ENCODE measurements at regions not wholly inside any gene's neighbourhood (a gene's known extent, or its start where the extent isn't known, plus 50 kb on each side); places are given as distances from the start of the nearest gene placed in this dataset.
A peak's percentile ranks its signal among the peaks of the same experiment; 100 is the strongest.

DNA sequence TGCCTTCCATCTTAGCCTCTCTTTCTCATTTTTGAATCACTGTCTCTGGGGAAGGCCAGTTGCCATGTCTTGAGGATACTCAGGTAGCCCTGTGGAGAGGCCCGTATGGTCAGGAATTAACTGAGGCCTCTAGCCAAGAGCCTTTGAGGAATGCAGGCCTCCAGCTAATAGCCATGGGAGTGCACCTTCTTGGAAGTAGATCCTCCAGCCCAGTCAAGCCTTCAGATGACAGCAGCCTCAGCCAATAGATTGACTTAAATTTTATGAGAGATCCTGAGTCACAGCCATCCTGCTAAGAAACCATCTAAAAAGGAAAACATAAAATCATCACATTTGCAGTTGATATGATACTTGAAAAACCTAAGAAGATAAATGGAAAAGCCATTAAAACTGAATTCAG lies 112.5 kb upstream of the BNIP2 start:
- FAIRE-seq (no peak), DNase-seq (ENCODE audit: low read depth) (peak; percentile 51)
- TF ChIP-seq, protein P1, sequence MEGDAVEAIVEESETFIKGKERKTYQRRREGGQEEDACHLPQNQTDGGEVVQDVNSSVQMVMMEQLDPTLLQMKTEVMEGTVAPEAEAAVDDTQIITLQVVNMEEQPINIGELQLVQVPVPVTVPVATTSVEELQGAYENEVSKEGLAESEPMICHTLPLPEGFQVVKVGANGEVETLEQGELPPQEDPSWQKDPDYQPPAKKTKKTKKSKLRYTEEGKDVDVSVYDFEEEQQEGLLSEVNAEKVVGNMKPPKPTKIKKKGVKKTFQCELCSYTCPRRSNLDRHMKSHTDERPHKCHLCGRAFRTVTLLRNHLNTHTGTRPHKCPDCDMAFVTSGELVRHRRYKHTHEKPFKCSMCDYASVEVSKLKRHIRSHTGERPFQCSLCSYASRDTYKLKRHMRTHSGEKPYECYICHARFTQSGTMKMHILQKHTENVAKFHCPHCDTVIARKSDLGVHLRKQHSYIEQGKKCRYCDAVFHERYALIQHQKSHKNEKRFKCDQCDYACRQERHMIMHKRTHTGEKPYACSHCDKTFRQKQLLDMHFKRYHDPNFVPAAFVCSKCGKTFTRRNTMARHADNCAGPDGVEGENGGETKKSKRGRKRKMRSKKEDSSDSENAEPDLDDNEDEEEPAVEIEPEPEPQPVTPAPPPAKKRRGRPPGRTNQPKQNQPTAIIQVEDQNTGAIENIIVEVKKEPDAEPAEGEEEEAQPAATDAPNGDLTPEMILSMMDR (IDR thresholded peaks at IDR 0.05; ENCODE audit: insufficient read depth, low read length, severe bottlenecking) = no peak
- H3K36me3 ChIP-seq (ENCODE audit: control insufficient read depth, insufficient read depth, low read length) = no peaks in the 10 kb centered on the region
- H3K4me3 ChIP-seq (ENCODE audit: low read depth, low read length) = no peak overlapping the region
- H3K27me3 ChIP-seq (ENCODE audit: control insufficient read depth, insufficient read depth, low read length) = no peaks in the 10 kb centered on the region

DNA sequence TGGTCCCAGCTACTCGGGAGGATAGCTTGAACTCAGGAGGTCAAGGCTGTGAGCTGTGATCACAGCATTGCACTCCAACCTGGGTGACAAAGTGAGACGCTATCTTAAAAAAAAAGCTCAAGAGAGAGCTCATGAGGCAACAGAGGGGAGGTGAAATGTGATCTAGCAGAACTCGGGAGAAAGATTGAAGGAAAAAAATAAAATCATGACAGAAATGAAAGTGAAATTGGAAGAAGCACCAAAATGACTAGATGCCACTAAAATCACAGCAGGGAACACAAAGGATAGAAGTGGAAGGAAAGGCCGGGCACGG lies 109.4 kb upstream of the BNIP2 start:
- Histone ChIP-seq H3K4me3 (ENCODE audit: low read depth, low read length) (no peak overlapping the region), H3K36me3 (ENCODE audit: control insufficient read depth, insufficient read depth, low read length) (no peaks in the 10 kb centered on the region), H3K27me3 (ENCODE audit: control insufficient read depth, insufficient read depth, low read length) (no peaks in the 10 kb centered on the region)
- TF ChIP-seq, protein P1 (IDR thresholded peaks at IDR 0.05; ENCODE audit: insufficient read depth, low read length, severe bottlenecking) = no peak
- DNase-seq (ENCODE audit: low read depth) = no peak
- FAIRE-seq = no peak

DNA sequence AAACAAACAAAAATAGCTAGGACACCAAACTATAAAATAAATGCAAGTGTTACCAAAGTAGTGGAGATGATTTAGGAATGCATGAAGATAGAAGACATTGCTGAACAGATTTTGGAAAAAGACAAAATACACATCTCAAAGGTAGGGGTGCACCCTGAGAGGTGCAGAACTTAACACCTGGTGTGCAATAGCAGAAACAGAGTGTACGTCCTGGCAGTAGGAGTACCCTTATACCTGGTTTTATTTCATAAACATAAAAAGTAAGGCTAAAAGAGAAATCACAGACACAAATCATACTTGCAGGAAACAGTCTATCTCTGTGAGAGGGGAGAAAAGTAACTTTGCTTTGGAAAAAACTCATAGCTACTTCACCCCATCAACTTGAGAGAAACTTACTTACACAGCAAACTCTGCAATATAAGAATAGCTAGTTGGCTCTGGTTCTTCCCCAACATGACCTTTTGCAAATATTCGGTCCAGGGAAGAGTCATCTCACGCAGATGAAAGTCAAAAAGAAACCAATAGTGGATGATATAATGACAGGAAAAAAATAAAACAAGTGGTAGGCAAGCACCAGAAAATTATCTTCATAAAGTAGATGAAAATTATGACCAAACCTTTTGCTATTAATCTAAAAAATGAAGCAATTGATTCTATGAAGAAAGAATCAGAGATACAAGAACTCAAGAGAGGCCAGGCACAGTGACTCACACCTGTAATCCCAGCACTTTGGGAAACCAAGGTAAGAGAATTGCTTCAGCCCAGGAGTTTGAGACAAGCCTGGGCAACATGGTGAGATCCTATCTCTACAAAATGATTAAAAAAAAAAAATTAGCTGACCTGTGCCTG lies 108.9 kb upstream of the BNIP2 start:
- H3K27me3 ChIP-seq (ENCODE audit: control insufficient read depth, insufficient read depth, low read length) = no peaks in the 10 kb centered on the region
- DNase-seq (ENCODE audit: low read depth) (peak; percentile 47), FAIRE-seq (no peak)
- TF ChIP-seq, protein P1 (IDR thresholded peaks at IDR 0.05; ENCODE audit: insufficient read depth, low read length, severe bottlenecking) = no peak
- no peaks in the 10 kb centered on the region for H3K36me3 ChIP-seq (ENCODE audit: control insufficient read depth, insufficient read depth, low read length)
- H3K4me3 ChIP-seq (ENCODE audit: low read depth, low read length) = no peak overlapping the region

DNA sequence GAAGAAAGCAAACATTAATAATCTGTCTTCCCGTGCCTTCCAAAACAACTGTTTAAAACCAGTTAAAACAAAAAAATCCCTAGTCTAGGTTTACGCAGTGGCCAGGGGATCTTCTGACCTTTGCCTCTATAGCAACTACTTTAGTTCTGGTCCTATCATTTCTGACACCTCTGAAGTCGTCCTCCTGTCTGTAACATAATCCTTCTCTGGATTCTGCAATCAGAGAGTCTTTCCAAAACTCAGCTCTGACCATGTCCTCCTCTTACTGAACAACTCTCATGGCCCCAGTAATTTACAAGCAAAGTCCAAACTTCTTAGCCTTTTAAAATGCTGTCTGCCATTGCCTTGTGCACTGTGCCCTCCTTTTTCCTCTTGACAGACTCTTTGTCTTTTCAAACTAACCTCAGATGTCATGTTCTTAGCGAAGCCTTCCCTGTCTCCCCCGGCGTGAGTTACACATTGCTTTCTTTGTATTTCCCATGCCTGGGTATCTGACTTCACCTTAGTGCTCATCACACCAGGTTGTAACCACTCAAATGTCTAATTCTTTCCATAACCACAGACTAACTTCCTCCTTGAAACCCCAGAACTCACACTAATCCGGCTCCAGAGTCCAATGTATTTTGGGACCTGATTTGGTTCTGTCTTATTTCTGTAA lies 105.2 kb upstream of the BNIP2 start:
- FAIRE-seq (no peak), DNase-seq (ENCODE audit: low read depth) (no peak)
- H3K27me3 ChIP-seq (ENCODE audit: control insufficient read depth, insufficient read depth, low read length) = no peaks in the 10 kb centered on the region
- TF ChIP-seq, protein P1 (IDR thresholded peaks at IDR 0.05; ENCODE audit: insufficient read depth, low read length, severe bottlenecking) = no peak
- no peak overlapping the region for H3K4me3 ChIP-seq (ENCODE audit: low read depth, low read length)
- H3K36me3 ChIP-seq (ENCODE audit: control insufficient read depth, insufficient read depth, low read length) = no peaks in the 10 kb centered on the region

DNA sequence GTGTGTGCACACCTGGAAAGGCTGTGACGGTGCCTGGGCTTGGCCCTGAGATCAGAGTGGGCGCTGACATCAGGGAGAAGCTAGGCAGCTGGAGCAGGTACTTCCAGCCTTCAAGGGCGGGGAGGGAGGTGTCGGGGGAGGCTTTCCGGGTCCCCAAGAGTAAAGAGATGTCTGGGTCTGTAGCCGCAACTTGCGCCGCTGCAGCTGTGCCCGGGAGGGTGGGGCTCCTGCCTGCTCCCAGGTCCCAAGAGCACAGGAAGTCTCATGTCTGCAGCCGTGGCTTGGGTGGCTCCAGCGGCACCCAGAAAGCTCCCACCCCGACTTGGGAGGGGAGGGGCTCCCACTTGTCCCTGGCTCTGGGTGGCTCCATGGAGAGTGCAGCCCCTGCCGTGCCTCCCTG lies 103.2 kb upstream of the BNIP2 start:
- FAIRE-seq (no peak), DNase-seq (ENCODE audit: low read depth) (no peak)
- Histone ChIP-seq H3K27me3 (ENCODE audit: control insufficient read depth, insufficient read depth, low read length) (no peaks in the 10 kb centered on the region), H3K36me3 (ENCODE audit: control insufficient read depth, insufficient read depth, low read length) (no peaks in the 10 kb centered on the region), H3K4me3 (ENCODE audit: low read depth, low read length) (no peak overlapping the region)
- TF ChIP-seq, protein P1 (IDR thresholded peaks at IDR 0.05; ENCODE audit: insufficient read depth, low read length, severe bottlenecking) = no peak
